ENCODE measurements at regions not wholly inside any gene's neighbourhood (a gene's known extent, or its start where the extent isn't known, plus 50 kb on each side); places are given as distances from the start of the nearest gene placed in this dataset.

GRCh38 chr5:75975496-75975895 is 107.7 kb upstream of the SV2C start:
- Histone ChIP-seq H3K4me3 (replicated peaks; ENCODE audit: insufficient read depth, low read length) (no peak overlapping the region), H3K27ac (replicated peaks) (no peak overlapping the region), H3K27me3 (ENCODE audit: insufficient read depth, poor library complexity, severe bottlenecking) (no peaks in the 10 kb centered on the region)
- no peak for DNase-seq (ENCODE audit: low read depth in 1 of 2, low spot score in 1 of 2)
- no peak for TF ChIP-seq POLR2AphosphoS5 (IDR thresholded peaks at IDR 0.05; ENCODE audit: low read depth)
- TF ChIP-seq GABPA (IDR thresholded peaks at IDR 0.05; ENCODE audit: low read depth), result no peak
- TF ChIP-seq CTCF (IDR thresholded peaks at IDR 0.05; ENCODE audit: insufficient read depth, low read length), result no peak
- TF ChIP-seq SPI1 (IDR thresholded peaks at IDR 0.05; ENCODE audit: borderline replicate concordance, low read depth), result no peak
- no peak for TF ChIP-seq REST (IDR thresholded peaks at IDR 0.05; ENCODE audit: insufficient replicate concordance, low read depth)

GRCh38 chr5:75965292-75965691 is 117.9 kb upstream of the SV2C start:
- no peaks in the 10 kb centered on the region for H3K27me3 ChIP-seq (ENCODE audit: insufficient read depth, poor library complexity, severe bottlenecking)
- no peak for DNase-seq (ENCODE audit: low read depth in 1 of 2, low spot score in 1 of 2)
- no peak overlapping the region for H3K27ac ChIP-seq (replicated peaks)
- TF ChIP-seq CTCF (IDR thresholded peaks at IDR 0.05; ENCODE audit: insufficient read depth, low read length) (no peak), SPI1 (IDR thresholded peaks at IDR 0.05; ENCODE audit: borderline replicate concordance, low read depth) (no peak), GABPA (IDR thresholded peaks at IDR 0.05; ENCODE audit: low read depth) (no peak), POLR2AphosphoS5 (IDR thresholded peaks at IDR 0.05; ENCODE audit: low read depth) (no peak), REST (IDR thresholded peaks at IDR 0.05; ENCODE audit: insufficient replicate concordance, low read depth) (no peak)
- H3K4me3 ChIP-seq (replicated peaks; ENCODE audit: insufficient read depth, low read length), result no peak overlapping the region

- no peak for TF ChIP-seq POLR2AphosphoS5 (IDR thresholded peaks at IDR 0.05; ENCODE audit: low read depth)
- TF ChIP-seq GABPA (IDR thresholded peaks at IDR 0.05; ENCODE audit: low read depth), result no peak
- peak; percentile 38; the same call in 1 of the 2 replicates for TF ChIP-seq SPI1 (IDR thresholded peaks at IDR 0.05; ENCODE audit: borderline replicate concordance, low read depth)
- DNase-seq (ENCODE audit: low read depth in 1 of 2, low spot score in 1 of 2), result peak in 1 of 2 experiments; percentile 10
- H3K27me3 ChIP-seq (ENCODE audit: insufficient read depth, poor library complexity, severe bottlenecking), result no peaks in the 10 kb centered on the region
- no peak overlapping the region for H3K4me3 ChIP-seq (replicated peaks; ENCODE audit: insufficient read depth, low read length)
- H3K27ac ChIP-seq (replicated peaks), result no peak overlapping the region
These were observed 119.2 kb upstream of the SV2C start for GRCh38 chr5:75964008-75964407.

GRCh38 chr5:75963554-75963953 is 119.6 kb upstream of the SV2C start:
- Histone ChIP-seq H3K27ac (replicated peaks) (no peak overlapping the region), H3K4me3 (replicated peaks; ENCODE audit: insufficient read depth, low read length) (no peak overlapping the region), H3K27me3 (ENCODE audit: insufficient read depth, poor library complexity, severe bottlenecking) (no peaks in the 10 kb centered on the region)
- no peak for TF ChIP-seq GABPA (IDR thresholded peaks at IDR 0.05; ENCODE audit: low read depth)
- no peak for TF ChIP-seq REST (IDR thresholded peaks at IDR 0.05; ENCODE audit: insufficient replicate concordance, low read depth)
- no peak for TF ChIP-seq CTCF (IDR thresholded peaks at IDR 0.05; ENCODE audit: insufficient read depth, low read length)
- TF ChIP-seq POLR2AphosphoS5 (IDR thresholded peaks at IDR 0.05; ENCODE audit: low read depth), result no peak
- no peak for TF ChIP-seq SPI1 (IDR thresholded peaks at IDR 0.05; ENCODE audit: borderline replicate concordance, low read depth)
- DNase-seq (ENCODE audit: low read depth in 1 of 2, low spot score in 1 of 2), result no peak

Data from HL-60 (cell line).